ENCODE measurements at regions not wholly inside any gene's neighbourhood (a gene's known extent, or its start where the extent isn't known, plus 50 kb on each side); places are given as distances from the start of the nearest gene placed in this dataset.

GRCh38 chr12:111254106-111254505, 114.8 kb downstream of the PHETA1 start (continued):
- TF ChIP-seq CTCF (IDR thresholded peaks at IDR 0.05; ENCODE audit: control extremely low read depth in 1 of 3, insufficient read depth in 1 of 3, low read depth in 1 of 3, low read length in 3 of 3): no peak
